ENCODE measurements at regions not wholly inside any gene's neighbourhood (a gene's known extent, or its start where the extent isn't known, plus 50 kb on each side); places are given as distances from the start of the nearest gene placed in this dataset.

- no peak for TF ChIP-seq CTCF (IDR thresholded peaks at IDR 0.05 in 4 of 5, conservative IDR thresholded peaks at IDR 0.05 in 1 of 5)
- no peak for TF ChIP-seq POLR2A (IDR thresholded peaks at IDR 0.05)
- intact Hi-C loops (cut with DNase I; ENCODE audit: low total_unique reads) (no loop called here), in situ Hi-C loops (cut with MboI; ENCODE audit: low sequenced_read_pairs in 4 of 4) (no loop called here)
- no peak for DNase-seq
- Histone ChIP-seq H3K27me3 (no peaks in the 10 kb centered on the region), H3K4me3 (no peak overlapping the region), H3K4me1 (no peaks in the 10 kb centered on the region), H3K36me3 (no peaks in the 10 kb centered on the region), H3K9me3 (no peaks in the 10 kb centered on the region), H3K27ac (no peak overlapping the region)
- ATAC-seq: no peak
Measured at GRCh38 chr16:5432166-5432565, 334.6 kb upstream of the EEF2KMT start.

GRCh38 chr16:5430598-5430997, 333.0 kb upstream of the EEF2KMT start:
- H3K27ac ChIP-seq: no peak overlapping the region
- in situ Hi-C loops (cut with MboI; ENCODE audit: low sequenced_read_pairs in 4 of 4): no loop called here
- DNase-seq (no peak), ATAC-seq (no peak)
- intact Hi-C loops (cut with DNase I; ENCODE audit: low total_unique reads): no loop called here
- TF ChIP-seq CTCF (IDR thresholded peaks at IDR 0.05 in 4 of 5, conservative IDR thresholded peaks at IDR 0.05 in 1 of 5): no peak
- TF ChIP-seq POLR2A (IDR thresholded peaks at IDR 0.05): no peak
- H3K36me3 ChIP-seq: no peaks in the 10 kb centered on the region
- no peak overlapping the region for H3K4me3 ChIP-seq
- H3K9me3 ChIP-seq: no peaks in the 10 kb centered on the region
- H3K27me3 ChIP-seq: no peaks in the 10 kb centered on the region
- no peaks in the 10 kb centered on the region for H3K4me1 ChIP-seq

GRCh38 chr16:5428932-5429331, 331.3 kb upstream of the EEF2KMT start:
- Histone ChIP-seq H3K27me3 (no peaks in the 10 kb centered on the region), H3K36me3 (no peaks in the 10 kb centered on the region), H3K4me1 (no peaks in the 10 kb centered on the region), H3K4me3 (no peak overlapping the region), H3K9me3 (no peaks in the 10 kb centered on the region), H3K27ac (no peak overlapping the region)
- TF ChIP-seq CTCF (IDR thresholded peaks at IDR 0.05 in 4 of 5, conservative IDR thresholded peaks at IDR 0.05 in 1 of 5) (no peak), POLR2A (IDR thresholded peaks at IDR 0.05) (no peak)
- intact Hi-C loops (cut with DNase I; ENCODE audit: low total_unique reads) (no loop called here), in situ Hi-C loops (cut with MboI; ENCODE audit: low sequenced_read_pairs in 4 of 4) (no loop called here)
- no peak for DNase-seq
- ATAC-seq: no peak

- Histone ChIP-seq H3K36me3 (no peaks in the 10 kb centered on the region), H3K4me1 (no peaks in the 10 kb centered on the region), H3K9me3 (no peaks in the 10 kb centered on the region), H3K4me3 (no peak overlapping the region), H3K27me3 (no peaks in the 10 kb centered on the region), H3K27ac (no peak overlapping the region)
- in situ Hi-C loops (cut with MboI; ENCODE audit: low sequenced_read_pairs in 4 of 4): no loop called here
- no peak for TF ChIP-seq CTCF (IDR thresholded peaks at IDR 0.05 in 4 of 5, conservative IDR thresholded peaks at IDR 0.05 in 1 of 5)
- TF ChIP-seq POLR2A (IDR thresholded peaks at IDR 0.05): no peak
- intact Hi-C loops (cut with DNase I; ENCODE audit: low total_unique reads): no loop called here
- DNase-seq (no peak), ATAC-seq (no peak)
Measured at GRCh38 chr16:5427571-5427970, 330.0 kb upstream of the EEF2KMT start.
